Peyer's patch (tissue), 4 donors: ENCODE measurements at regions not wholly inside any gene's neighbourhood (a gene's known extent, or its start where the extent isn't known, plus 50 kb on each side); places are given as distances from the start of the nearest gene placed in this dataset.

ENCODE experiments used
- CTCF ChIP-seq, 6 experiments: fragments of 450-650 bp in 4 of 6; fragments of 200-600 bp in 2 of 6; sonication (generic) in 1 of 6; IDR thresholded peaks; one replicate each; pipeline ENCODE4 v1.5.1; 2017 to 2019; ENCODE audit warnings: antibody characterized with exemption in 6 of 6, mild to moderate bottlenecking in 3 of 6, moderate library complexity in 1 of 6
- POLR2A ChIP-seq, 2 donors: fragments of 450-650 bp; IDR thresholded peaks; one replicate each; pipeline ENCODE4 v1.5.1; 2017; ENCODE audit warnings: antibody characterized with exemption in 2 of 2, mild to moderate bottlenecking in 2 of 2, moderate library complexity in 2 of 2

- TF ChIP-seq CTCF (IDR thresholded peaks at IDR 0.05), result no peak
- TF ChIP-seq POLR2A (IDR thresholded peaks at IDR 0.05), result no peak
Measured at GRCh38 chr5:21581508-21581907, 1271.6 kb downstream of the CDH12 start.
